GM18867 (cell line): ENCODE measurements at regions not wholly inside any gene's neighbourhood (a gene's known extent, or its start where the extent isn't known, plus 50 kb on each side); places are given as distances from the start of the nearest gene placed in this dataset.

Source experiments
- ATAC-seq: cut with Tn5 transposase; IDR thresholded peaks from one replicate; pipeline ENCODE4 v1.9.1; 2021; ENCODE audit warnings: mild to moderate bottlenecking, moderate library complexity; ENCODE audit not compliant: unreplicated experiment

DNA sequence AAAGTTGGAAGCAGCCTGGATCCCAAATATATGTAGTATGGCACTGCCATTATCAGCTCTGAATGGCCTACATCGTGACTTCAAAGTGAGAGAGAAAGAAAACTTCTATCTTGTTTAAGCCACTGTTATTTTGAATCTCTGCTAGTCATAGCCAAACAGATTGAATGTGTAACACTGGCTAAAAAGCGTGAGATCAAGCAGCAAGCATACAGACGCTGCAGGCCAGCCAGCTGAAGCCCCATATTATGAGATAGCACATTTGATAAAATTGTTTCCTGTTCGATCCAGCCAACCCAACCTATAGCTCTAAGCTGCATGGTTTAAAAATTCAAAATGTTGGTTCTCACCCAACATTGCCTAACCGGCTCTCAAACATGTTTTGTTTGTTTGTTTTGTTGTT, 95.0 kb downstream of the DUSP6 start:
- no peak for ATAC-seq

DNA sequence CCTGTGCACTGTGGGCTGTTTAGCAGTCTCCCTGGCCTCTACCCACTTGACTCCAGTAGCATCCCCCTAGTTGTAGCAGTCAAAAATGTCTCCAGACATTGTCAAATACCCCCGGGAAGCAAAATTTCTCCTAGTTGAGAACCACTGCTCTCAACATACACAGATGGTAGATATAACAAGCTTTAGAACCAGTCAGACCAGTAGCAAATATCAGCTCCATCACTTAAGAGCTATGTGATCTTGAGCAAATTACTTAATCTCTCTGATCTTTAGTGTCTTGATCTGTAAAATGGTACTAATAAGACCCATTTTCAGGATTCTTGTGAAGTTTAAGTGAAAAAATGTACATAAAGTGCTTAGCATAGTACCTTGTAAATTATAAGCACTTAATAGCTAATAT, 96.2 kb downstream of the DUSP6 start:
- no peak for ATAC-seq

DNA sequence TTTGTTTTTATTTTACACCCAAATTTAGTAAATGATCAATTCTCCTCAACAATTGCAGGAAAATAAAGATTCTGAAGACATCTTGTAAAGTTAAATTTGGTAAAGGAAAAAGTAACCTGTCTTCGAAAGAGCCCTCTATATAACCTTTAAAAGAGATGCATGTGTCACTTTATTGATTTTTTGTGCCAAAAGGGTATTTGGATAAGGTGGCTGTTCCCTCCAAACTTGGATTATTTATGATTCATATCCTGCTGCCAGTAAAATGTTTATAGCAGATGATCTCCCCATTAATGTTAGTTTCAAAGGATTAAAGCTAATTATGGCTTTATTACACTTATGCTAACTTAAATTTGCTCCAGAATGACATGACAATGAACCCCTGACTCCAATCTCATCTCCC, 98.8 kb downstream of the DUSP6 start:
- no peak for ATAC-seq

DNA sequence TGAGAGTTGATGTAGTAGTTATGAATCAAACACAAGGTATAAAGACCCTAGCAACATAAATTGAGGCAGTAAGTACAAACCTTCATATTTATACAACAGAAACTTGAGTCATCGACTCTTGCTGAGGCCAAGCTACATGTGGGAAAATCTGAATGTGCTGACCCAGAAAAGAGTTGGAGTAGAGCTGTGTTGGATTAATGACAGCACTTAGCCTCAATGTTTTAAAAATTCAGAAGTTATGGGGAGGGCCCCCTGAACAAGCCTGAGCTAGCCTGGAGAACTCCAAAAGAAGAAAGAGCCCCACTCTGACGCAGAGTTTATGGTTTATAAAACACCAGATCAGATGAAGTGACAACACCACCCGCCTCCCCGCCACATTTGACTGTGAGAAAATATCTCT, 100.0 kb downstream of the DUSP6 start:
- no peak for ATAC-seq

DNA sequence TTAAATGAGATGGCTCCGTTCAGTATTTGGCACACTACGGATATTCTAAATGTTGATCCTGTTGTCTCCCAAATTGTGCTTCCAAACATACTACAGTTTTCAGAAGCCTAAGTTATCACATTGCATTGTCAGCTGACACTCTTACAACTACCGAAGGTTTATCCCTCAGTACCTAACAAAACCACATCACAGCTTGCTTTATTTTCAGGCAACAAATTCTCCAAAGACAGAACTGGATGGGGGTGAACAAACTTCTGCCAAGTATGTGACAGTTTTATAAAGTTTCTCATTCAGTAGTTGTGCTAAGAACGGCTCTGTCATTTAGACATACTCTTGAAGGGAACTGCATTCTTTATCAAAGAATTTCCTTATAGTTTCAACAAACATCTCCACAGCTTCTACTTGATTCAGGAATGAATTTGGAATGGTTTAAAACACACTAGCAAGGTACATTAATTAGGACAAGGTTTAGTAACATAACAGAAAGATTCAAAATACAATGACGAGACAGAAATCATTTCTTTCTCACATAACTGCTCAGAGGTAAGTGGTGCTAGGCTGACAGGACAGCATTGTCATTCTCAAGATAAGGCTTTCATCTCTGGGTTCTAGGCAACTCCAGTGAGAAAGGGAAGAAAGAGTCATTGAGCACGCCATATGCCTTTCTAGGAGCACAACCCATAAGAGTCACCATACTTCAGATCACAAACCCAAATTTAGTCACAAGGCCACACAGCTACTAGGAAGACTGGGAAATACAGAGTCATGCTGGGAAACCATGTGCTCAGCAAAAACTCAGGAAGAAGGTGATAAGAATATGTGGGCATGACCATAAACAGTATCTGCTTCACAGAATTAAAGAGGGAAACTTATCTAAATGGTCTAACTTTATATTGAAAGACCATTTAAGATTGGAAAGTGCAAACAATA, 100.7 kb downstream of the DUSP6 start:
- no peak for ATAC-seq

DNA sequence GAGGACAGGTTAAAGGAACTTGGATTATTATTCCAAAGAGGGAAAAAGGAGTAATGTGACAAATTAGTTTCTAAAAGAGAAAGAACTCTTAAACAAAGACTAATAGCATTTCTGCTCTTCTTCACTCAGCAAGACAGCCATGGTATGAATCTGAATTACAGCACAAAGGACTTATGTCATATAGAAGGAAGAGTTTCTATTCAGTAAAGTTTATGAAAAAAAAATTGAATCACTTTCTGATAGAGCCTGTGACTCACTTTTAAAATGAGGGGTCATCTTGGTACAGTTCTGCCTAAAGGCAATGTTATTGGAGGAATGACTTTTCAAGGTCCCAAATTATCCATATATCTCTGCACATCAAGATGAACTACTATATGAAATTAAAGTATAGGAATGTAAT, 101.7 kb downstream of the DUSP6 start:
- no peak for ATAC-seq

DNA sequence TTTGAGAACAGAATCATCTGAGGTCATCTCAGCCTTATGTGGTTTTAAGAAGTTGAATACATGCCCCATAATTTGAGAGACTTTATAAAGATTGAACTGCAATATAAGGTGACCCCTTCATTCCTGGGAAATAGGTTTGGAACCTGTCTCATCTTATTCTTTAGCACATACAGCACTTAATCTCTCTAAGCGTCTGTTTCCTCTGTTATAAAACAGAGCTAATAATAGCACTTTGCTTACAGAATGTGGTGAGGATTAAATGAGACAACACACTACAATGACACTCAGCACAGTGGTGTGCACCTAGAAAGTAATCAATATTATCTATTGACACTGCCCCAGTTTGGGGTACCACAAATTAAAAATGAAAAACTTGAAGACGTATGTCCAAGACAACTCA, 102.1 kb downstream of the DUSP6 start:
- ATAC-seq = no peak

DNA sequence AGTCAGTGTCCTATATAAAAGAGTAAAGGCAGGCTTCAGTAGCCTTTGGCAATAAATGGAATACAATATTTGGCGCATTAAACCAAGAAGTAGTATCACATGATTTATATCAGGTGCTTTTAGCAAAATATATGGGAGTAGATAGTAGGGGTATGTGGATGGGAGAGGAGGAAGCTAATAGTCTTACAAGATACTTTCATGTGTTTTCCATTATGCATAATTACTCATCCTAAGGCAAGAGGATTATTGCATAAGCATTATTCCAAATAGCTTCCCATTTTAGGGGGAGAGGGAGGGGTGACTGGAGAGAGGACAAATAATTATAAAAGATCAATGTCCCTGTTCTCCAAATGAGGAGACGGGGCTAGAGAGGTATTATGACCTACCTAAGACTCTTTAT, 104.3 kb downstream of the DUSP6 start:
- ATAC-seq = no peak

DNA sequence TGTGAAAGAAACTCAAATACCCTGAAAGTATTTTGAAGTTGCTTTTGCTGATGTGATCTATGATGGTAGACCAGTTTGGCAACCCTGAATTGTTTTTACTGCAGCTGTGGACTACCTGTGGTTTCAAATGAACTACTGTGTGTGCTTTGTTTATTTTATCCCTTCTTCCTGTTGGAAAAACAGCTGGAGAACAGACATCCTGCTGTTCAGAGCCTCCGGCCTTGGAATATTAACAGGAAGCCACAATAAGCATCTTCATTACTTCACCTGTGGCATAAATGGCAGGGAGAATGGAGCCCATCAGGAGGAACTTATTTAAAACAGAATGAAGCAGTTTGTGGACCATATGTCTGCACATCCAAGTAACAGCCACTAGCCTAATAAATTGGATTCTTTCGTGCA, 104.8 kb downstream of the DUSP6 start:
- ATAC-seq = no peak

DNA sequence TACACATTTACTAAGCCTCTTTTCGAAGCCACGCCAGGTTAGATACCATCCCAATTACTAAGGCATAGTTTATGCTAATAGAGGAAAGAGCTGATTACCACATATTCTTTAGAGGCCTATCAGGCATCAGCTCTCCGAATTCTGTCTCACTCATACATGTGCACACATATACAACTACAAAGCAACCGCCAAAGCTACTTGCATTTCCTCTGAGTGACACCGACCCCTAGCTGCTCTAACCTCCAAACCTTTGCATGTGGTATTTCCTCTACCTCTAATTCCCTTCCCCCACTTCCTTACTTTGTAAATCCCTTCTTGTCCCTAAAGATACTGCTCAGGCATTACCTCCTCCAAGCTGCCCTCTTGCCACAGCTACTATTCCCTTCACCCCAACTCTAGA, 107.2 kb downstream of the DUSP6 start:
- ATAC-seq = no peak

DNA sequence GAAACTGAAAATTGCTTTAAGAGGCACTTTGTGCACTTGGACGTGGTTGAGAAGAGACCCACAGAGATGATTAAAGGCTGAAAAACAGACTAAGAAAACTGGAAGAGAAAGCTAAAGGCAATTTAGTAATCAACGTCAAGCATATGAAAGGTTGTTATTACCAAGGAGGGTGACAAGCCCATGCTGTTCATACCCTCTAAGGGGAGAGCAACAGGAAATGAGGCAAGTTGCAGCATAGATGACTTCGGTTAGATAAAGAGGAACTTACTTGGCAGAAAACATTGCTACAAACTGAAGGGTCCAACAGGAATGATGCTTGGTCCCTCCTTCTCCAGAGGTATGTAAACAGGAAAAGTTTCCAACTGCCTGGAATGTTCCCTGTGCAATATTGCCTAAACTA, 107.8 kb downstream of the DUSP6 start:
- no peak for ATAC-seq

DNA sequence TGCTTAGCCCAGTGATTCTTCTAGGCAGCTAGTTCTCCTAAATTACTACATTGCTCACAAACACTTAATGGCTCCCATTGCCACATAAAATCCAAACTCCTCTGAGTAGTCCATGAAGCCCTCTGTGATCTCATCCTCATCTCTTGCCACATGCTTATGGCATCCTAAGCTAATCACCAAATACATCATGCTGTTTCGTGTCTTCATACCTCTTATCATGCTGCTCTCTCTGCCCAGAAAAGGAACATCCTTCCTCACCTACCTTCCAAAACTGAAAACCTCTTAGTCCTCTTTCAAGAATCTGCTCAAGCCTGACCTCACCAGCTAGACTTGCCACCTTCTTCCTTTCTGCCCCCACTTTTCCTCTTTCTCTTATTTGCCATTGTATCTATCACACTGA, 108.5 kb downstream of the DUSP6 start:
- no peak for ATAC-seq

DNA sequence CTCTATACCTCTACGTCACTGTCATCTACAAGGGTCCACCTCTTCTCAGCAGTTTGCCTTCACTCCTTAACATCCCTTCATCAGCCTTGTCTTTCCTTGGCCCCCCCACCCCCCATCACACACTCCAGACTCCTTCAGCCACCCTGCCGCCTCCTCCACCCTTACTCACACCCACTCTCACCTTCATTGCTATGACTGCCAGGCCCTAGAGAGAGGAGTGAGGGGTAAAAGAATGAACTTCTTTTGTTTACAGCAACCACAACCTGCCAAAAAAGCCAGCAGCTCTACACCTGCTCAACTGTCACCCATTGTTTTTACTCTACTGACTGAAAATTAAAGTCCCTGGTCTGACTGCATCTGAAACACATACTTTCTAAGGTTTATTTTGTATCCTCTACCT, 112.8 kb downstream of the DUSP6 start:
- ATAC-seq = no peak

DNA sequence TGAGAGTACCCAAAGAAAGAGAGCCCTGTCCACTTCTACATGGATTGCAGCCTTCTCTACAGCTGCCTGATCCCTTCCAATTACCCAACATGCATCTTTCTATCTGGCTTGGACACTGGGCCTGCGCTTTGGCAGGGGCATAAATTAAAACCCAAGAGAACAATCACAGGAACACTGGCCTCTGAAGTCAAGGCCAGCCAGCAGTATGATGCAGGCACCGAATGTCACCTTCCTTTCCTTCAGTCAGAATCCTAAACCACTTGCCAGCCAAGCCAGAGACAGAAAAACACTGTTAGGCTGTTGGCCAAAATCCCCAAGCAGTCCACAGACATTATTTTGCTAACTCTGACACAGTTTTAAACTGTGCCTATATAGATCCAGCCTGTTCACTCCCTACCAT, 113.7 kb downstream of the DUSP6 start:
- no peak for ATAC-seq

DNA sequence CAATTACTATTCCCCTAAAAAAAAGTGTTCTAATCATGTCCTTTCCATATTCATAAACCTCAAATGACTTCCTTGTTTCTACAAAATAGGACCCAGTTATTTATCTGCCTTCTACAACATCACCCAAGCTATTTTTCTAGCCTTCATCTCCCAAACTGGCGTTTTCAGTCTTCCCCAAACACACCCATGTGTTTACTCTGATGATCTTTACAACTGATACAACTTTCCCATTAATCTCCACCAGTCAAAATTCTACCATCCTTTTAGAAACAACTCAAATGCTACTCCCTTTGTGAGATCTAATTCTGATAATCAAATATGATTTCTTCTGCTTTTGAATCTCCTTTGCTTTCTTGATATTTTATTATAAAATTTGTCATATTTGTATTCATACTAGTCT, 114.5 kb downstream of the DUSP6 start:
- ATAC-seq = no peak

DNA sequence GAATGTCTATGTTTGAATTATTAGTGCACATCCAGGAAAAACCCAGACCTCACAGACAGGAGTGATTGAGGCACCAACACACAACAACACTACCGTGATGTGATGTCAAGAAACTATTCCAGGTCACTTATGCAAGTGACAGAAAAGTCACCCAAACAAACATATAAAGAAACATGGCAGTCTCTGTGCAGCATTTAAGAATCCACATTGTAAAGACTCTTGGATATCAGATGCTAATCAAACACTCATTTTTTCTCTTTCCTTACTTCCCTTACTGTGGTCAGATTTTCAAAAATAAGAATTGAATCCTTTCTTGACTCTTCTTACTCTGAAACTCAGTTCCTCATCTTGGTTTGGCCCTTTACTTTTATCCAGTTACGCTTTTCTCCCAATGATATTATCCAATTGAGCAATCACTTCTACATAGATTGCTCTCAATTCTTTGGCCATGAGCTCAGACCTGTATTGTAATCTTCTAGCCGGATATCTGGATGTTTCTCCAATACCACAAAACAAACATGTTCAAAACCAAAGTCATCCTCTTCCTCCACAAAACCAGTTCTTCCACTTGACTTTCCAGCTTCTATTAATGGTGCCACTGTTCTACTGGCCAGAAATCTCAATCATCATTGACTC, 115.4 kb downstream of the DUSP6 start:
- no peak for ATAC-seq

DNA sequence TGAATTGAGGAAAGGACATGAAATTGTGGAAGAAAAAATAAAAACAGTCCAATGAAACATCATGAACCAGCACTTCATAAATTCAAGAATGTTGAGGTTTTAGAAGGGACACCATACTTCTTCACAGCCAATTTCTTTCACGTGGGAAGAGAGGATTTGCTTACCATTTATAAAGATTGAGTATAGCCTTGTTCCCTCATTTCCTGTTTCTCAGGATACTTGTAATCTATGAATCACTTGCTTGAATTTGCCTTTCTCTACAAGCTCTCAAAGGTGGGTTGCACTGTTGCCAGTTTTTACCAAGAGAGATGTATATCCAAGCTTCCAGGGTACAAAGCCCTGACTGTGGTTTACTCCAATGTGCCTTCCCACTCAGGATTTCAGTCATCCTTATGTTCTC, 116.1 kb downstream of the DUSP6 start:
- no peak for ATAC-seq

DNA sequence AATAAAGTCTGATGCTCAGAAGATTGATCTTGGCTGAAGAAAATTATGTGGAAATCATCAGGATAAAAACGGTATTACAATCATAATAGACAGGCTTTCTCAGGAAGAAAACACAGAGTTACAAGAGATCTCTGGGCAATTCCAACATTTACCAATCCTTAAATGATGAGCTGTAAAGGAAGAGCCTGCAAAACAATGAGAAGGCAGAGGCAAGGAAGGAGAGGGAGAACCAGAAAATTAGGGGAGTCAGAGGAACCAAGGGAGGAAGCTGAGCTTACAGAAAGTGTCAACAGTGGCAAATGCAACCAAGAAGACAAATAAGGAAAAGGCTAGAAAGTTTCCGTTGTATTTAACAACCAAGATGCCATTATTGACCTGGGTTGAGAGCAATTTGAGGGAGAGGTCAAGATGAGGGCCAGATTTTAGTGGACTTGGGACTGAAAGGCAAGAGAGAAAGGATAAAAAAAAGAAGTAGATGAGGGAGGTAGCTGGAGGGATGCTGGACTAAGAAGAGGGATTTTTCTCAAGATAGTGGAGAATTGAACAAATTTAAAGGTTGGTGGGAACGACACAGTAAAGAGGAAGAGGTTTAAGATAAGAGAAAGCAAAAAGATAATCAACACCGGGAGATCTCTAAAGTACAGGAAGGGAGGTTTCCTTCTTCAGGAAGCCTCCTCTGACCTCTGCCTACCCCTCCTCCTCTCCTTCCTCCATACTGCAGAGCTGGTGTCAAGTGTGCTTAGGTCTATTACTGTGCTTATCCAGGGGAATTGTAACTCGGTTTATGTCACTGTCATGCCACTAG, 116.9 kb downstream of the DUSP6 start:
- ATAC-seq = no peak

DNA sequence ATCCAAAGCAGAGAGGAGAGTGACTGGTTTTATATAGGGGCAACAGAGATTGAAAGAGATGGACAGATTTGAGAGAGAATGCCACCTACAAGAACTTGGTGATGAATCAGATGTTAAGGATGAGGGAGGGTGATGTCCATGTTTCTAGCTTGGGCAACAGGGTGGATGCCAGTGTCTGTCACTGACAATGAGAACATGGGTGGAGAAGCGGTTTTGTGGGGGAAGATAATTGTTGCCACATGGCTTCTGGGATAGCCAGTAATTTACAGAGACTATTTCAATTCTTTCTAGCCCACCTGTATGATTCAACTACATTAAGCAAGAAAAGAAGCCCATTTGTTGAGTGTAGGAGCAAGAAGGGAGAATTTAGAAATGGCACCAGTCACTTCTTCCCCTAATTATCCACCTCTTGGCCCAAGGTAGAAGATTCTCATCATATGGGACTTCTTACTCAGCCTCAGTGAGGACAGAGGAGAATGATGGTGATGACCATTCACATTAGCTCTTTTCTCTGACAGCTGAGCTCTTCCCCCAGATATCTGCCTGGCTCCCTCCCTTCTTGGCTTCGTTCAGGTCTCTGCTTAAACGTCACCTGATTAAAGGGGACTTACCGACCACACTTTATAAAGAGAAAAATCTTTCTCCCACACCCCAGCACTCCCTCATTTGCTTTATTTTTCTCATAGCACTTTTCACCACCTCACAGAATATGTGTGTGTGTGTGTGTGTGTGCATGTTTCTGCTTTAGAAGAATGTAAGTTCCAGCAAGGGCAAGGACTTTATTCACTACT, 117.8 kb downstream of the DUSP6 start:
- no peak for ATAC-seq

DNA sequence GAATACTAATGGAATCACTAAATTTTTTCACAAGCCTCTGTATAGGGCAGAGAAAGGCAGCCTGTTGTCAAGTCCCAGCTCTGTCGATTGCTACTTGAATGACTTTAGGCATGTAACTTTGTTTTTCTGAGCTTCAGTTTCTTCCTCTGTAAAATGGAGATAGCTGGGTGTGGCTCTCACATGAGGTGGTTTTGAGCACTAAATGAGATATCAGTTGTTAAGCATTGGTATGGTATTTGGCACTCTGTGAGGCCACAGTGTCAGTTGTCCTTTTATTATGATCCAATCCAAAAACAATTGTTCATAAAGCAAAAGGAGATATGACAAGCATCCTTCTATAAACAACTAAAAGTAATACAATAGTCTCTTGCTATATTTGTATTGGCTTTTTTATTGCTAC, 120.6 kb downstream of the DUSP6 start:
- ATAC-seq = no peak
